ENCODE measurements at regions not wholly inside any gene's neighbourhood (a gene's known extent, or its start where the extent isn't known, plus 50 kb on each side); places are given as distances from the start of the nearest gene placed in this dataset.

GRCh38 chr18:26662996-26663395 lies 114.6 kb upstream of the KCTD1 start:
- TF ChIP-seq CTCF (IDR thresholded peaks at IDR 0.05; ENCODE audit: low read length) (no peak), EZH2 (IDR thresholded peaks at IDR 0.05; ENCODE audit: borderline replicate concordance, low read length) (no peak)
